Fibroblast of skin of scalp (primary cell): ENCODE measurements at regions not wholly inside any gene's neighbourhood (a gene's known extent, or its start where the extent isn't known, plus 50 kb on each side); places are given as distances from the start of the nearest gene placed in this dataset.
"Not testable (repeated sequence)": the region's sequence is repeated elsewhere in the genome, so short reads cannot be mapped to it uniquely, and the experiment has no call there.

Experiments
- DNase-seq: peaks from one replicate; pipeline ENCODE4 v3.0.0-alpha.2; 2013

DNA sequence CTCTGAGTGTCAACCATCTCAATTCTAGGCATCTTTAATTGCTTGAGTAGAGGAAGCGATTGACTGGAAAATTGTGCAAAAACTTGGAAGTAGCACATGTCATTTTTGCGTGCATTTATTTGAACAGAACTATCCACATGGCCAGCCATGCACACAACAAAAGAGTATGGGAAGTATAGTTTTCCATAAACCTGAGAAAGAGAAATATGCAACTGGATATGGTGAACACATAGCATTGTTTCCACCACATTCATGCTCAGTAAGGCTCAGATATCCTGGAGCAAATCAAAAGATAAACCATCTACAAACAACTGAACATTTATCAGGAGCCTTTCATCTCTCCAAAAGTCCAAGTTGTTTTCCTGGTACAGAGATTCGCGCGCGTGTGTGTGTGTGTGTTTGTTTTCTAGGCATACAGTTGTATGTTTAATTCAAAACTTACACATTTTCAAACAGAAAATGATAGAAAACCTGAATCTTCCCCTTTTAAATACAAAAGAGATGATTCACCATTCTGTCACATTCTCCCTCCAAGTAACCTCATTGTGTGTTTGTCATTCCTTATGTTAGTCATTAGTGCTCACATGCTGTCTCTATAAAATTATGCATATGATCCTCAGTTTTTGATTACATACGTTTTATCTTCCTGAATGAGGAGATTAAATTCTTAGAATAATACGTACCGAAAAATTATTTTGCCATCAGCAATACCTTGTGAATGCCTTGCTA lies 780.4 kb upstream of the NRXN1 start:
- peak; percentile 73 for DNase-seq

DNA sequence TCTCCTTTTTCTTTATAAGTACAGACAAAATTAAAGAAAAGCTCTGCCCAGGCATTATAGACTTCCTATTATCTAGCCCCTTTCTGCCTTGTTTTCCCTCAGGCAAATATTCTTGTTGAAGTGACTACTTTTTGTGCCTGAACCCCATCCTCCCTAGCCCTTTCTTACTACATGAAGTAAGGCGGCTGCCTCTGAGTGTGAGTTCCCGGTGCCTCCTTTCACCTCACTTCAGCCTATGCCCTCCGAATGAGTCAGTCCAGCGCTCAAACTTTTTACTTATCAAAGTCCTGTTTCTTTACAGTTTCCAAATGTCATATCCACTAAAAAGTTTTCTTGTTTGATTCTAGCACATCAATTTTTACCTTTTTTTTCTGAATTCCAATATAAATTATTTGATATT lies 778.3 kb upstream of the NRXN1 start:
- DNase-seq = no peak

DNA sequence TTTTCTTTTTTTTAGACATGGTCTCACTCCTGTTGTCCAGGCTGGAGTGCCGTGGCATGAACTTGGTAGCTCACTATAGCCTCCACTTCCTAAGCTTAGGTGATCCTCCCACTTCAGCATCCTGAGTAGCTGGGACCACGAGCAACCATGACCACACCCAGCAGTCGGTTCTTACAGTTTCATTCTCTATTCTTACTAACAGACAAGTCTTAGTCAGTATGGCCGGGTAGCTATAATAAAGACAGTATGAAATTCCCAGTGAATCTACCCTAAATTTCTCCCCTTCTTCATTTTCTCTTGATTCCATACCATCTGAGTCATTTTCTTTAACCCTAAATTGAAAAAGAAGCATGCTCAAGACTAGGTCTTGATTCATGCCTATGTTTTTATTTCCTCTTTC lies 775.3 kb upstream of the NRXN1 start:
- DNase-seq = no peak

DNA sequence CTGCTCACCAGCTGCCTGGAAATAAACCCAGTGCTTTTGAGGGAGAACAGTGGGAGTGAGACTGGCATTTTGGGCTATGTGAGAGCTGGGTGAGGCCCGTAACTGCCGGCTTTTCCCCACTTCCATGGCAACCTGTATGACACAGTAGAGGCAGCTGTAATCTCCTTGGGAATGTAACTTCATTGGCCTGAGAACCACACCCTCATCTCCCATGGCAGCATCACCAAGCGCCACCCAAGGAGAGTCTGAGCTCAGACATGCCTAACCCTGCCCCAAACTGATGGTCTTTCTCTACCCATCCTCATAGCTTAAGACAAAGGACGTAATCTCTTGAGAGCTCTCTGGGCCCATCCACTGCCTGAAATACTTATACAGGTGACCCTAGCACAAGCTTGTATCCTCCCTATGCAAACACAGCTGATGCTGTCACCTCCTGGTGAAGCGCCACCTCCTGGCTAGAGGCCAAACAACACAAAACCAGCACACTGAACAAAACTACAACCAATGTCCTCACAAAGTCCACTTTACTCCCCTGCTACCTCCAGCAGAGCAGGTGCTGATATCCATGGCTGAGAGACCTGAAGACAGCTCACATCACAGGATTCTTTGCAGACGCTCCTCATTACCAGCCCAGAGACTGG lies 763.4 kb upstream of the NRXN1 start:
- DNase-seq = no peak

DNA sequence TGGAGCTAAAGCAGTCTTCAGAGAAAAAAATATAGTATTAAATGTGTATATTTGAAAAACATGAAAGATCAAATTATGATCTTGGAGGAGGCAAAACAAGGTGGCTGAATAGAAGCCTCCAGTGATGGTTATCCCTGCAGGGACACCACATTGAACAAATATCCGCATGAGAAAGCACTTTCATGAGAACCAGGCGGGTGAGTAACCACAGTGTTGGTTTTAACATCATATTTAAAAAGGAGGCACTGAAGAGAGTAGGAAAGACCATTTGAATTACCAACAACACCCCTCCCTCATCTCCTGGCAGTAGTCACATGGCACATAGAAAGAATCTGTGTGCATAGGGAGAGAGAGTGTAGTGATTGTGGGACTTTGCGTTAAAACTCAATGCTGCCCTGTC lies 759.6 kb upstream of the NRXN1 start:
- peak; percentile 58 for DNase-seq

DNA sequence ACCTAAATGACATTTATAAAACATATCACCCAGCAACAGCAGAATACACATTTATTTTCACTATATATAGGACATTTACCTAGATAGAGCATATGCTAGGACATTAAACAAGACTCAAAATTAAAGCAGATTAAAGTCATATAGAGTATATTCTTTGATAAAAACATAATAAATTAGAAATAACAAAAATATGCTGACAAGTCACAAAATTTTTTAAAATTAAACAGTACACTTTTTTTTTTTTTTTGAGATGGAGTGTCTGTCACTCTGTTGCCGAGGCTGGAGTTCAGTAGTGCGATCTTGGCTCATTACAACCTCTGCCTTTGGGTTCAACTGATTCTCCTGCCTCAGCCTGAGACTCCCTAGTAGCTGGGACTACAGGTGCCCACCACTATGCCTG lies 758.9 kb upstream of the NRXN1 start:
- DNase-seq = no peak

DNA sequence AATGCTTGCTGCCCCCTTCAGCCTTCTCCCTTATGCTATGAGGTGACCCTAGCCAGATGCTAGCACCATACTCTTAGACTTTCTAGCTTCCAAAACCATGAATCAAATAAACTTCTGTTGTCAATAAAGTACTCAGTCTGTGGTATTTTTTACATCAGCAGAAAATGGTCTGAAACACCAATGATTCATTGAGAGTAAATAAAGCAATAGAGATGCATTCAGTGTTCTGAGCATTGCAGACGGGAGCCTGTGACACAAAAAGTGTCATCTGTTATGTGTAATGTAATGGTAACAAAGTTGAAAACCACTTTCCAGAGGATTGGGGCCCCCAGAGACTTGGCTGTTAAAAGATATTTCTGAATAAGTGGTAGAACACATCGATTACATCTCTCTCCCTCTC lies 758.0 kb upstream of the NRXN1 start:
- peak; percentile 79 for DNase-seq

DNA sequence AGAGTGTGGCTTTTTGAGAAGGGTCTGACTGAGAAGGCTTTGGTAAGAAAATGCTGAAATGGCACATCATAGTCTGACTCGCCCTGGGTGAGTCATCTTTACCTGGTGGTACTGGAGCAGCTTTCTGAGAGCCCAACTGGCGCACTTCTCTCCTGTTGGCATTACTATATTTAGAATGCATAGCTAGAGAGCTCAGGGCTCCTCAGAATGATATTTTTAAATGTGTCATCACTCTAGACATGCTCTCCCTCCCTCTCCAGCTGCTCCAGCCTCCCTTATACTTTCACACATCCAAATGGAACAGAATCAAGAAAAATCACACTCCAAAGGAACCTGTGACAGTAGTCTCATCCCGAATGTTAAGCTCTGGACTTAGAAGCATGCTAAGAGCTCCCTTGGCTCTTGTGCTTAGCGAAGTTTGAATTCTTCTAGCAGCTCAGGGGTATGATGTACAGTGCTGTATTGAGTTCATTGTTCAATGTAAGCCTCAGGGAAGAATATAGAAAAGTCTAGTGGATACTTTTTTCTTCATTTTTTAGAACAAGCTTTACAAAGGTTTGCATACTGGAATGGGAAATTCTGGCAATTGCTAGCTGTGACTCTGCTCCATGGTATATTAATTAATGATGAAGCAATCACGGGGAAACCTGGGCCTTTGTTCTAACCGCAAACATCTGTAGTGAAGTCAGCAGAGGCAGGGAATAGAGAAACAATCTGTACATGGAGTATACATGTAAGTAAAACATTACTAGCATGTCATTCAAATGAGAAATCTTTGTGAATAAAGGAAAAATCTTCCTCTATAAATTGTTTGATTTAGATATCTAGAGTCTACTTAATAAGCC lies 751.2 kb upstream of the NRXN1 start:
- peak; percentile 51 for DNase-seq

DNA sequence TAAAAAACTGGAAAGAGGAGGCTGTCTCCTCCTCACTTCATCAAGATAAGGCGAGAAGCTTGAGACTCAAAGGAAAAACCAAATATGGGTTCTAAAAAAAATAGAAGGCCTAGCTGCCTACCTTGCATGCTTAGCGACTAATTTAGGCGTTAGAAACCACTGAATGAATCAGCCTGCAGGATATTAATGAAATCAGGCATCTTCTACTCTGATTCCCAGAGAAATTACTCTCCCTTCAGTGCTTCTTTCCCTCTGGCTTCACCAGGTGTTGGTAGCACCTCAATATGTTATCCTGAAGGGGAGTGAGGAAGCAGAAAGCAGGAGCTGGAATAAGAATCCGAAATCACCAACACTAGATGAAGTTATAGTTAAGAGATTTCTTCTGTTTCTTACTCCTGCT lies 749.8 kb upstream of the NRXN1 start:
- DNase-seq = no peak

DNA sequence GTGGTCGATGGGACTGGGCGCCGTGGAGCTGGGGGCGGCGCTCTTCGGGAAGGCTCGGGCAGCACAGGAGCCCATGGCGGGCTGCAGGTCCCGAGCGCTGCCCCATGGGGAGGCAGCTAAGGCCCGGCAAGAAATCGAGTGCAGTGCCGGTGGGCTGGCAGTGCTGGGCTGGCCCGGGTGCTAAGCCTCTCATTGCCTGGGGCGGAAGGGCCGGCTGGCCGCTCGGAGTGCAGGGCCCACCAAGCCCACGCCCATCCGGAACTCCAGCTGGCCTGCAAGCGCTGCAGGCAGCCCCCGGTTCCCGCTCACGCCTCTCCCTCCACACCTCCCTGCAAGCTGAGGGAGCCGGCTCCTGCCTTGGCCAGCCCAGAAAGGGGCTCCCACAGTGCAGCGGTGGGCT lies 748.4 kb upstream of the NRXN1 start:
- no peak for DNase-seq

DNA sequence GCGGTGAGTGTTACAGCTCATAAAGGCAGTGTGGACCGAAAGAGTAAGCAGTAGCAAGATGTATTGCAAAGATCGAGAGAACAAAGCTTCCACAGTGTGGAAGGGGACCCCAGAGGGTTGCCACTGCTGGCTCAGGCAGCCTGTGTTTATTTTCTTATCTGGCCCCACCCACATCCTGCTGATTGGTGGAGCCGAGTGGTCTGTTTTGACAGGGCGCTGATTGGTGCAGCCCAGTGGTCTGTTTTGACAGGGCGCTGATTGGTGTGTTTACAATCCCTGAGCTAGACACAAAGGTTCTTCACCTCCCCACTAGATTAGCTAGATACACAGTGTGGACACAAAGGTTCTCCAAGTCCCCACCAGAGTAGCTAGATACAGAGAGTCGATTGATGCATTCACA lies 747.8 kb upstream of the NRXN1 start:
- DNase-seq = not testable (repeated sequence)

DNA sequence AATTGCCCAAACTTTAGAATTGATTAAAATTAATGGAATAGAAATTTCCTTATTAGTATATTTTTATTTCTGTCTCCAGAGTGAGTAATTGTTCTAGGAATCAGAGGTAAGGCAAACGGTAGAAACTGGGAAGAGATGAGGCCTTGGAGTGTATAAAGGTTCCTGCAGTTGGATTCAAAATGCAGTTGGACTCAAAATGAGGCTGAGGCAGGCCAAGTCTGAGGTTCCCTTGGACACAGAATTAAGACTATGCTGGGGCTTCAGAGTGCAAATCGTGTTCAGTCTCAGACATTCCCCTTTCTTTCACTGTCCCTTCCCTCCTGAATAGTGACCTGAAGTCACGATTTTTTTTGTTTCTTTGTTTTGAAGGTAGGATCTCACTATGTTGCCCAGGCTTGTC lies 746.9 kb upstream of the NRXN1 start:
- no peak for DNase-seq

DNA sequence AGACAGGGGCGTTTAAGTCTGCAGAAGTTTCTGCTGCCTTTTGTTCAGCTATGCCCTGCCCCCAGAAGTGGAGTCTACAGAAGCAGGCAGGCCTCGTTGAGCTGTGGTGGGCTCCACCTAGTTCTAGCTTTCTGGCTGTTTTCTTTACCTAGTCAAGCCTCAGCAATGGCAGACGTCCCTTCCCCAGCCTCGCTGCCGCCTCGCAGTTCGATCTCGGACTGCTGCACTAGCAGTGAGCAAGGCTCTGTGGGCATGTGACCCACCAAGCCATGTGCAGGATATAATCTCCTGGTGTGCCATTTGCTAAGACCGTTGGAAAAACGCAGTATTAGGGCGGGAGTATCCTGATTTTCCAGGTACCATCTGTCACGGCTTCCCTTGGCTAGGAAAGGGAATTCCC lies 742.7 kb upstream of the NRXN1 start:
- DNase-seq = not testable (repeated sequence)

DNA sequence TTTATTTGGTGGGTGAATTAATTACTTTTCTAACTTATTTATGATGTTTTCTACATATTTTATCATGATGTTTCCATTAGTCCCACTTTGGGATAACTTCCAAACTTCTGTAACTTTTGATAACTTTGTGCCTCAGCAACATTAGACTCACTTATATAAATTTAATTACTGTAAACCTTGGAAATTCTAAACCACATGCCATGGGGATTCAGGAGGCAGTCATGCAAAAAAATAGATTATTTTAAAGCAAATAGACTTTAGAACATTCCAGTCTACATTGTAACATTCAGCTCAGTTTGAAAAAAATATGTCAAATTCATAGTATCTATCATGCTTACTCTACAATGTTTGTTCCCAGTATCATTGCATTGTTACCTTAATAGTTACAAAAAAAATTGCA lies 728.5 kb upstream of the NRXN1 start:
- DNase-seq = no peak

DNA sequence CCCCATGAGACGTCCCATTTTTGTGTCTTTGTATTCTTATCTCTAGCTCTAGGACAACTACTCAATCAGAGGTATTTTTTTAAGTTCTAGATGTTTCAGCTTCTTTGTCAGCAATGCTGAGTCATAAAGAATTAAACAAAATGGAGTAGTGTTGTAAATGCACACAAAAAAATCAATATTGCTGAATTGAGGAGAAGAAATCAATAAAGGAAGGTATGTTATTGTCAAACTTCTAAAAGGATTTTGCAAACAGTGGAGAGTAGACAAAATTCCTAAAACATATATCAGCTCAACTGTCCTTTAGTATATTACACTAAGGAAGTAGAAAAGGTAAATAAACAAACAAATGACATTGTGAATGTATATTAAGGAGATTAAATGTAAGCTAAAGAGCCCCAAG lies 726.1 kb upstream of the NRXN1 start:
- no peak for DNase-seq

DNA sequence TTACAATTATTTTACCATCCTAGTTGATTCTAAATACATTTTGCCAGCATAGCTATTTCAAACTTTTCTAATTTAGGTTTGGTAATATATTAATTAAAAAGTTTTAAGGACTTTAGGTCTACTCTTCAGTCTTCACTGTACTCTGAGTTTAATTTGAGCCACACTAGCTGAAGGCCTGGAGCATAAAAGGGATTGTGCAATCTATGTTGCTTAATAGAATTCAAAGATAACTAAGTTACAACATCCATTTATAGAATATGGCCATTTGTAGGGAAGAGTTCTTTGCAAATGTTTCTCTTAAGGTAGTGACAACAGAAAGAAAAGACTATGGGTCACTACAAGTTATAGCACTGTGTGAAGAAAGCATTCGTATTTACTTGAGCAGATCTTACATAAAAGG lies 702.2 kb upstream of the NRXN1 start:
- DNase-seq = no peak

DNA sequence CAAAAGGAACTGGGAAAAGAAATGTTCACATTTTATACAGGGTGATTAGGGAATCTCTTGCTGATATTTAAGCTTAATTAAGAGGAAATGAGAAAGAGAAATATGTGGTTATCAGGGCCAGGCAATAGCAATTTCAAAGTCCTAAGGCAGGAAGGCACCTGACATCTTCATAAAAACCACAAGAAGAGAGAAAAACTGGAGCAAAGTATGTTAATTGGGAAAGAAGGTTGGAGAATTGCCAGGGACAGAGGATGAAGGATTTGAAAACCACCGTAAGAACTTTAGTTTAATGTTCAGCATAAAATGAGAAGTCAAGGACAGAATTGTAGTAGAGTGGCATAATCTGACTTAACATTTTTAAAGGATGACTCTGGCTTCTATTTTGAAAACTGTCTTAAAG lies 691.8 kb upstream of the NRXN1 start:
- DNase-seq = peak; percentile 14

DNA sequence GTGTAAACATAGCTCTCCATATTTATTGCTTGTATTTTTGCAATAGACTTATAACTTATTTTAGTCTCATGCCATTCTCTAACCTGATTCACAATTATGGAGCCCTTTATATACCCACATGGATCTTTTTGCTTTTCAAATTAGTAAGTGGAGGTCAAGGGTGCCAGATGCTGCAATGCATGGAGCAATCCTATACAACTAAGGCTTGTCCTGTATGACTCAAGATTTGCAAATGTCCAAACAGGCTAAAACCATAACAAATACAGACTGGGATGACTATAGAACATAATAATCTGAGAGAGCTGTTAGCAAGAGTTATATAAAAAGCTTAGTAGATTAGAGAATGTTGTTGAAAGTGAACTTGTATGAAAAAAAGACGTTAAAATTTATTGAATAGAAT lies 690.4 kb upstream of the NRXN1 start:
- DNase-seq = peak; percentile 76

DNA sequence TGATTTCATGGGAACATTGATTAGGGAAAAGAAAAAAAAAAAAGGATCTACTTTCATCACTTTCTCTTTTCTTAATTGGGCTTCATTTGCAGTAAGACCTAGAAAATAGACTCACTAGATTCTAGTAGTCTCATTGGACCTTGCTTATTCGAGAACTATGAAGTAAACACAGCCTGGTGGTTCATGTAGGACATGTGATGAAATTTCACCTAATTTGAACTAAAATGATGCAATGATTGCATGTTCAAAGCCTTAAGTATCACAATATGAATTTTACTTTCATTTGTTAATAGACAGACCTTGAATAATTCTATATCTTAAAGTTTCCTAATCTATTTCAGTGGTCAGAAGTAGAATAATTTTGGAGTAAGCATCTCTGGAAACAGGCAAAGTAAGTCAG lies 688.9 kb upstream of the NRXN1 start:
- DNase-seq = no peak

DNA sequence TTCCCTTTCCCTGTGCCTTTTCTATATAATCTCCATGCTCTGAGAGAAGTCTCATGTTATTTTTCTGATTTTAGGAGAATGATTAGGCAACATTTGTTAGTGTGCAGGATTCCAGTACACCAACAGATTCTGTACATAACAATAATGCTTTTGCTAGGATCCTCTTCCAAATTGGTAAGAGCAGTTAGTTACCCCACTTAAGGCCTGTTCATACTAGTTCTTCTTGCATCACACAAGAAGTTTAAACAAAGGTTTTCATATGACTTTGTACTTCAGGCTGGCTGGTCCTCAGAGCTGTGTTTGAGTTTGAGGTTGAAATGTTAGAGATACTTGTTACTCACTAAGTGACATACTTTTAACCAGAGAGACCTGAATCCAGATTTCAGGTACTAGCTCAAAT lies 686.9 kb upstream of the NRXN1 start:
- DNase-seq = no peak

DNA sequence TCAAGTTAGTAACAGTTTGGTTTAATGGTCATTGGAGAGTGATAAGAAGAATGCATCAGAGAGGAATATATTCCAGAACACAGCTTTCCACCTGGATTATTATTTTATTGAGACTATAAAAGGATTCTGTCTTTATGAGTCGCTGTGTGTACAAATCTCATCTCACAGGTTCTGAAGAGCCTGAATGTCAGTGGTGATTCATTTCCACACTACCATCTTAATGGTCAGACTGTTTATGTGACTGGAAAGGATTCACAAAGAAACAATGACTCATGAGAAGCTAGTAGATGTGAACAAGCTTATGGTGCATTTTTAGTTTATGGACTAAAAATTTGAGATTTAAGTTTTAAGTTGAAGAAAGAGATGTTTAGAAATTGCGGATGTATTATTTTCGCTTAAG lies 685.4 kb upstream of the NRXN1 start:
- peak; percentile 78 for DNase-seq

DNA sequence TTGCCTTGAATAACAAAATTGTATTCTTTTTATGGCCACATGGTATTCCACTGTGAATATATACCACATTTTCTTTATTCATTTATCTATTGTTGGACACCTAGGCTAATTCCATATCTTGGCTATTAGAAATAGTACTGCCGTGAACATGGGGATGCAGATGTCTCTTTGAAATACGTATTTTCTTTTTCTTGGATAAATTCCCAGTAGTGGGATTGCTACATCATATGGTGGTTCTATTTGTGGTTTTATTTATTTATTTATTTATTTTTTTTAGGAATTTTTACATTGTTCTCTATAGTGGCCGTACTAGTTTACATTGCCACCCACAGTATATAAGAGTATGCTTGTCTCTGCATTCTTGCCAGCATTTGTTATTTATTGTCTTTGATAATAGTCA lies 679.8 kb upstream of the NRXN1 start:
- peak; percentile 71 for DNase-seq

DNA sequence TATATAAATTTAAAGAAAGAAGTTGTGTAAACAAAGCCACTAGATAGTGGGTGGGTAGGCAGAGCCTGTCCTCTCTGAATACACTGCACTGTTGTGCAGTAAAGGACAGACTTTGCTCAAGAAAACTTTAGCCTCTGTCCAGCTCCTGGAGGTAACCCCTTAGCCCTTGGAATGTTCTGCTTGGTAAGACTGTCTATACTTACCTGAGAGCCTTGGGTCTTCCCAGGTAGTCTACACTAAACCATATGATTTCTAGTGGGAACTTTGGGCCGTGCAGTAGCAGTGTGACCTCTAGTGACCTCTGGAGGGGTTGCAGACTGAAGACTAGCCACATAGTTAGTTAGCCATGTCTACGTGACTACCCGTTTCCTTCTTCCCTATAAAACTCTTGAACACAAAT lies 678.3 kb upstream of the NRXN1 start:
- no peak for DNase-seq

DNA sequence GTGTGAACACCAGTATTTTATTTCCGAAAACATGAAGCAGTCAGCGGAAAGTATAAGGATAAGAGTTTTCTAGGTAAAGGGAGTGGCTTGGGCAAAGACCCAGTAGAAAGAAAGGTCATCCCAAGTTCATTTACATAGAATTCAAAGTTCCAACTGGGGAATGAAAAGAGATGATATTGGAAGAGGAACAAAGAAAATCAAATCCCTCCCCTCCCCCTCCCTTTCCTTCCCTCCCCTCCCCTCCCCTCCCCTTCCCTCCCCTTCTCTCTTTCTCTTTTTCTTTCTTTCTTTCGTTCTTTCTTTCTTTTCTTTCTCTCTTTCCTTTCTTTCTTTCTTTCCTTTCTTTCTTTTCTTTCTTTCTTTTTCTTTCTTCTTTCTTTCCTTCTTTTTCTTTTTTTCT lies 675.7 kb upstream of the NRXN1 start:
- DNase-seq = no peak
